Gastroesophageal sphincter (tissue), 3 donors: ENCODE measurements at regions not wholly inside any gene's neighbourhood (a gene's known extent, or its start where the extent isn't known, plus 50 kb on each side); places are given as distances from the start of the nearest gene placed in this dataset.

Source experiments
- CTCF ChIP-seq, 4 experiments: fragments of 200-600 bp in 2 of 4; fragments of 450-650 bp in 2 of 4; sonication (generic) in 1 of 4; IDR thresholded peaks; one replicate each; pipeline ENCODE4 v1.5.1; 2017 to 2019; ENCODE audit warnings: antibody characterized with exemption in 4 of 4, mild to moderate bottlenecking in 2 of 4, moderate library complexity in 2 of 4
- POLR2A ChIP-seq, 2 donors: fragments of 450-650 bp; IDR thresholded peaks; one replicate each; pipeline ENCODE4 v1.6.1; 2017; ENCODE audit warnings: antibody characterized with exemption in 2 of 2, mild to moderate bottlenecking in 2 of 2, moderate library complexity in 1 of 2
- POLR2AphosphoS5 ChIP-seq: sonication (generic); formaldehyde crosslinking; IDR thresholded peaks from one replicate; pipeline ENCODE4 v1.6.1; 2017; ENCODE audit warnings: antibody characterized with exemption

GRCh38 chr13:54980651-54981050 is 1952.0 kb downstream of the OLFM4 start:
- TF ChIP-seq CTCF (IDR thresholded peaks at IDR 0.05) (no peak), POLR2AphosphoS5 (no peak), POLR2A (IDR thresholded peaks at IDR 0.05) (no peak)
